DOHH2 (cell line): ENCODE measurements at regions not wholly inside any gene's neighbourhood (a gene's known extent, or its start where the extent isn't known, plus 50 kb on each side); places are given as distances from the start of the nearest gene placed in this dataset.

Experiments used
- EZH2phosphoT487 ChIP-seq: fragments of 200-600 bp; sonication (generic); IDR thresholded peaks from 2 replicates; pipeline ENCODE4 v1.6.1; 2017; ENCODE audit warnings: borderline replicate concordance, mild to moderate bottlenecking, antibody characterized with exemption, low read length, moderate library complexity, mixed read lengths
- TF ChIP-seq, protein P1 (sequence below): fragments of 200-600 bp; sonication (generic); IDR thresholded peaks from one replicate; pipeline ENCODE4 v1.5.1; 2014; ENCODE audit warnings: antibody characterized with exemption, mild to moderate bottlenecking, low read depth, low read length; ENCODE audit not compliant: poor library complexity, severe bottlenecking

DNA sequence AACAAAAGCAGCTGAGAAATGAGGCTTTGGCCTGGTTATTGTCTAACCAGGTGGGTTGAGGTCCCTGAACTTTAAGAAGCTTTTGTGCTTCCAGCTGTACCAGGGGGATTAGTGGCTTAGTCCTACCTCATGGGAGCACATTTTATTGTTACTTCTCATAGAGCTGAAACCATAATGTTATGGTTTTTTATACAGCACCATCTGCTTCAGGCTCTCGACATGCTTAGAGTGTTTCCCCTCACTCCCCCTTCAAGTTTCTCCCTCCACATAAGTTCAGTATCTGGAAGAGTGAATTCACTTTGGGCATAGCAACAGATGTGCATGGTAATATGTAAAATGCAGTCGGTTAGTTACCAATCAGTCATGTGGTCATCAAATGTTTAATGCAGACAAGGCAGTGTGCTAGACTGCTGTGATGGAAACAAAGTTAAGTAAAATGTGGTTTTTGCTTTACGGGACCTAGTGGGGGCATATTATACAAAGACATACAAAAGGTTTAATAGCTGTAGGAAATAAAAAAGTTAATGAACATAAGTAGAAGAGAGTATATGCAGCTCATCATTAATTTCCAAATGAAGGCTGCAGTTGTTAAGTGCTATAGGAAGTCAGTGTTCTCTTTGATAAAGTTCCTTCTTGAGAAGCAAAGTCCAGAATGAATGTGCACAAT lies 95.9 kb upstream of the SPRY4 start:
- TF ChIP-seq, protein P1, sequence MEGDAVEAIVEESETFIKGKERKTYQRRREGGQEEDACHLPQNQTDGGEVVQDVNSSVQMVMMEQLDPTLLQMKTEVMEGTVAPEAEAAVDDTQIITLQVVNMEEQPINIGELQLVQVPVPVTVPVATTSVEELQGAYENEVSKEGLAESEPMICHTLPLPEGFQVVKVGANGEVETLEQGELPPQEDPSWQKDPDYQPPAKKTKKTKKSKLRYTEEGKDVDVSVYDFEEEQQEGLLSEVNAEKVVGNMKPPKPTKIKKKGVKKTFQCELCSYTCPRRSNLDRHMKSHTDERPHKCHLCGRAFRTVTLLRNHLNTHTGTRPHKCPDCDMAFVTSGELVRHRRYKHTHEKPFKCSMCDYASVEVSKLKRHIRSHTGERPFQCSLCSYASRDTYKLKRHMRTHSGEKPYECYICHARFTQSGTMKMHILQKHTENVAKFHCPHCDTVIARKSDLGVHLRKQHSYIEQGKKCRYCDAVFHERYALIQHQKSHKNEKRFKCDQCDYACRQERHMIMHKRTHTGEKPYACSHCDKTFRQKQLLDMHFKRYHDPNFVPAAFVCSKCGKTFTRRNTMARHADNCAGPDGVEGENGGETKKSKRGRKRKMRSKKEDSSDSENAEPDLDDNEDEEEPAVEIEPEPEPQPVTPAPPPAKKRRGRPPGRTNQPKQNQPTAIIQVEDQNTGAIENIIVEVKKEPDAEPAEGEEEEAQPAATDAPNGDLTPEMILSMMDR, result no peak
- TF ChIP-seq EZH2phosphoT487, result no peak
